ENCODE measurements at regions not wholly inside any gene's neighbourhood (a gene's known extent, or its start where the extent isn't known, plus 50 kb on each side); places are given as distances from the start of the nearest gene placed in this dataset.

DNA sequence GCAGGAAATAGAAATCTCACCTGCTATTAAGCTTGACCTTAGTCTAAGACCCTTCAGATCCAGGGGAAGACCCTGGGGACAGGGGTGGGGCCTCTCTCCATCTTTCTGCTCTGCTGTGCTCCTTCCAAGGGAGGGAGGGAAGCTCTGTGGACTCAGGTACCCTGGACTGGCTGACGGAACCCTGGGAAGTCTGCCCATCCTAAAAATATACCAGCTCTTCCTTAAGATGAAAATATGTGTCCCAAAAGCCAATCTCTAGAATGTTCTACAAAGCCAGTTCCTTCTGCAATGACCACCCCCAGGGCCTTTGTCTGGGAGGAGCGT lies 73.7 kb downstream of the RTL6 start:
- Histone ChIP-seq H3K27ac (no peak overlapping the region), H3K9ac (no peak overlapping the region), H3K9me3 (ENCODE audit: control insufficient read depth, low read length) (no peaks in the 10 kb centered on the region), H3K4me1 (no peaks in the 10 kb centered on the region), H3K27me3 (ENCODE audit: control insufficient read depth, insufficient read depth, low read length) (no peaks in the 10 kb centered on the region), H3K4me2 (ENCODE audit: low read length) (no peak overlapping the region), H2AFZ (no peak overlapping the region), H3K79me2 (no peaks in the 10 kb centered on the region), H3K4me3 (ENCODE audit: low read depth, low read length) (no peak overlapping the region), H3K36me3 (ENCODE audit: control insufficient read depth, insufficient read depth, low read length) (no peaks in the 10 kb centered on the region)
- TF ChIP-seq, protein P1, sequence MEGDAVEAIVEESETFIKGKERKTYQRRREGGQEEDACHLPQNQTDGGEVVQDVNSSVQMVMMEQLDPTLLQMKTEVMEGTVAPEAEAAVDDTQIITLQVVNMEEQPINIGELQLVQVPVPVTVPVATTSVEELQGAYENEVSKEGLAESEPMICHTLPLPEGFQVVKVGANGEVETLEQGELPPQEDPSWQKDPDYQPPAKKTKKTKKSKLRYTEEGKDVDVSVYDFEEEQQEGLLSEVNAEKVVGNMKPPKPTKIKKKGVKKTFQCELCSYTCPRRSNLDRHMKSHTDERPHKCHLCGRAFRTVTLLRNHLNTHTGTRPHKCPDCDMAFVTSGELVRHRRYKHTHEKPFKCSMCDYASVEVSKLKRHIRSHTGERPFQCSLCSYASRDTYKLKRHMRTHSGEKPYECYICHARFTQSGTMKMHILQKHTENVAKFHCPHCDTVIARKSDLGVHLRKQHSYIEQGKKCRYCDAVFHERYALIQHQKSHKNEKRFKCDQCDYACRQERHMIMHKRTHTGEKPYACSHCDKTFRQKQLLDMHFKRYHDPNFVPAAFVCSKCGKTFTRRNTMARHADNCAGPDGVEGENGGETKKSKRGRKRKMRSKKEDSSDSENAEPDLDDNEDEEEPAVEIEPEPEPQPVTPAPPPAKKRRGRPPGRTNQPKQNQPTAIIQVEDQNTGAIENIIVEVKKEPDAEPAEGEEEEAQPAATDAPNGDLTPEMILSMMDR (IDR thresholded peaks at IDR 0.05) = no peak

DNA sequence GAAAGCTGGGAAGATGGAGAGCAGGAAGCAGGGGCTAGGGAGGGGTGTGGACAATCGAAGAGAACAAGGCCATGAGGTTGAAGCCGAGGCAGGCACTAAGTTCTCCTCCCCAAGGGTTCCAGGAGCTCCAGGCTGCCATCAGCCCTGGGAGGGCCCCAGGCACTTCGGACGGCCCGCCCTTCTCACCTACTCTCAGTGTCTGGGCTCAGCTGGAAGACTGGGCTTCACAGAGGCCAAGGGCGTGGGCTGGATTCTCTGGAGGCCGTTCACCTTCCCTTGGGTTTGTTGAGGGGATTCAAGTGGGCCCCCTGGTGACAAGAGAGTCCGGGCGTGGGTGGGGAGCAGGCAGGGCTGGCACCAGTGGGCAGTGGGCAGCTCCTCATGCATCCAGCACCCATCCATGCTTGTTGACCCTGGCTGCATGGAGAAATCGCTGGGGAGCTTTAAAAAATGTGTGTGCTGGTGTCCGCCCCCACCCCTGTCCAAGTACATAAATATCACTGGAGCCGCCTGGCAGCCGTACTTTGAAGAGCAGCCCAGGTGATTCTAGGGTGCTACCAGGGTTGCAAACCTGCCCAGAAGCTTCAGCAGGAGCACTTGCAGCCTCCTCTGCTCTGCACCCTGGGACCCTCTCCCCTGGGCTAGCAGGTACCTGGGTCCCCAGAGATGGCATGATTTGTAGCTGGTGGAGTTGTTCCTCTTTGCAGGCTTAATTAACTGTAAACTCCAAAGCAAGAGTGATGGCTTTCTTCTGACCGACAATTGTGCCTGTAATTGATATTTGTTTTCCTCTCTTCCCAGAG lies 74.3 kb downstream of the RTL6 start:
- H3K79me2 ChIP-seq = no peaks in the 10 kb centered on the region
- H3K4me2 ChIP-seq (ENCODE audit: low read length) = no peak overlapping the region
- H3K4me3 ChIP-seq (ENCODE audit: low read depth, low read length) = no peak overlapping the region
- H3K36me3 ChIP-seq (ENCODE audit: control insufficient read depth, insufficient read depth, low read length) = no peaks in the 10 kb centered on the region
- TF ChIP-seq, protein P1 (IDR thresholded peaks at IDR 0.05) = no peak
- no peaks in the 10 kb centered on the region for H3K9me3 ChIP-seq (ENCODE audit: control insufficient read depth, low read length)
- H3K4me1 ChIP-seq = no peaks in the 10 kb centered on the region
- H3K9ac ChIP-seq = no peak overlapping the region
- no peaks in the 10 kb centered on the region for H3K27me3 ChIP-seq (ENCODE audit: control insufficient read depth, insufficient read depth, low read length)
- no peak overlapping the region for H3K27ac ChIP-seq
- no peak overlapping the region for H2AFZ ChIP-seq

DNA sequence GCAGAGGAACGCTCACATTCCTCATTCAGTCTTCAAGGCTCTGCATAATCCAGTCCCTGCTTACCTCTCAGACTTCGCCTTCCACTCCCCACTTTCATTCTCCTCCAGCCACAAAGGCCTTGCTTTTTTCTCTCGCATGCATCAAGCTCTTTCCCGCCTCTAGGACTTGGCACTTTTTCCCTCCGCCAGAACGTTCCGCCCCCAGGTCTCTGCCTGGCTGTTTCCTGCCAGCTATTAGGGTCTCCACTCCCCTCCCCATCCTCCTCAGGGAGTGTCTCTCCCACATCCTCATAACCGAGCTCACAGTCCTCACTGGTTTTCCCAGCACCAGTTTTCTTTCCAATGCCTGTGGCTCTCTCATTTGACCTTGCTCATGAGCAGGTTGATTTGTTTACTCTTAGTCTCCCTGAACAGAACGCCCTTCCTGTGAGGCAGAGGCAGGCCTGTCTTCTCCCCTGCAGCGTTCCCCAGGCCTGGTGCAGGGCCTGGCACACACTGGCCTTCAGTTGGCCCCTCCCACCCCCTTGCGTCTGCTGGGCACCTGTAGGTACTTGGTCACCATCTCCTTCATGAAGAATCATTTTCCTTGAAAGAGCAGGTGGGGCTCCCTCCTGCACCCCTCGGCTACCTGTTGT lies 75.2 kb downstream of the RTL6 start:
- H3K27ac ChIP-seq = no peak overlapping the region
- no peaks in the 10 kb centered on the region for H3K36me3 ChIP-seq (ENCODE audit: control insufficient read depth, insufficient read depth, low read length)
- no peaks in the 10 kb centered on the region for H3K79me2 ChIP-seq
- no peak overlapping the region for H3K4me3 ChIP-seq (ENCODE audit: low read depth, low read length)
- H3K27me3 ChIP-seq (ENCODE audit: control insufficient read depth, insufficient read depth, low read length) = no peaks in the 10 kb centered on the region
- H2AFZ ChIP-seq = no peak overlapping the region
- TF ChIP-seq, protein P1 (IDR thresholded peaks at IDR 0.05) = no peak
- no peaks in the 10 kb centered on the region for H3K9me3 ChIP-seq (ENCODE audit: control insufficient read depth, low read length)
- H3K9ac ChIP-seq = no peak overlapping the region
- H3K4me2 ChIP-seq (ENCODE audit: low read length) = no peak overlapping the region
- no peaks in the 10 kb centered on the region for H3K4me1 ChIP-seq

DNA sequence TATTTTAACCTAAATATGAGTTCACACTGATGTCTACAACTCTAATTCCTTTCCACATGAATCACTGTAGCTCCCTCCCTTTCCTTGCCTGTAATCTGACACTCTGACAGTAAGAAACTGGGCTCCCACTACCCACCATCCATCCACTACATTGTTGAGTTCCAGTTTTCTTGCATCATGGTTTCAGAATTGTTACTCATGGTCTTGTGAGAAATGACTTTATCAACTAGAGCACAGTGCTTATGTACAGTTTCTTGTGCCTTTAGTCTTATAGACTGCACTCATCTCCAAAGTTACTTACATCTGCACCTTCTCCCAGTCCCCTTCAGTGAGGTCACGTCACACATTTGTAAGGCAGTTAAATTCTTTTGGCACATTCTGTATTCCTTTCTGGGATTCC lies 78.6 kb downstream of the RTL6 start:
- Histone ChIP-seq H3K4me3 (ENCODE audit: low read depth, low read length) (no peak overlapping the region), H2AFZ (no peak overlapping the region), H3K9ac (no peak overlapping the region), H3K9me3 (ENCODE audit: control insufficient read depth, low read length) (no peaks in the 10 kb centered on the region), H3K4me1 (no peaks in the 10 kb centered on the region), H3K4me2 (ENCODE audit: low read length) (no peak overlapping the region), H3K79me2 (no peaks in the 10 kb centered on the region), H3K27ac (no peak overlapping the region), H3K36me3 (ENCODE audit: control insufficient read depth, insufficient read depth, low read length) (no peaks in the 10 kb centered on the region), H3K27me3 (ENCODE audit: control insufficient read depth, insufficient read depth, low read length) (no peaks in the 10 kb centered on the region)
- TF ChIP-seq, protein P1 (IDR thresholded peaks at IDR 0.05) = no peak

DNA sequence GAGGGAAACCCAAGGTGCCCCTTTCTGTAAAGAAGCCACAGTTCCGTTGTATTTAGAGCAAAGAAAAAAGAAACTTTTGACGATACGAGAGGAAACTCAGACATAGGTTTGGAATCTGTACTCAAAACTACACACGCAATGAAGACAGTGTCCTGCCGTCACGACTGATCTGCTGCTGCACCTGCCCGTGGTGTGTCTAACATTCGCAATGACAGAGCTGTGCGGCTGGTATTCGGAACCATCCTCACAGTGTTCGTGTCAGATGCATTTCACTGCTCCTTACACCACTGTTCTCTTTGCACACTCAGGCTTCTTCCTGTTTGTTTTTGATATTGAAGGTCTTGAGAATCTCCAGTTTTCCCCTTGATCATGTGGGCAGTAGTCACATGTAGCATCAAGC lies 84.8 kb downstream of the RTL6 start:
- H3K4me2 ChIP-seq (ENCODE audit: low read length) = no peak overlapping the region
- no peaks in the 10 kb centered on the region for H3K79me2 ChIP-seq
- no peaks in the 10 kb centered on the region for H3K27me3 ChIP-seq (ENCODE audit: control insufficient read depth, insufficient read depth, low read length)
- no peak overlapping the region for H3K27ac ChIP-seq
- no peak overlapping the region for H3K4me3 ChIP-seq (ENCODE audit: low read depth, low read length)
- no peaks in the 10 kb centered on the region for H3K4me1 ChIP-seq
- no peaks in the 10 kb centered on the region for H3K36me3 ChIP-seq (ENCODE audit: control insufficient read depth, insufficient read depth, low read length)
- TF ChIP-seq, protein P1 (IDR thresholded peaks at IDR 0.05) = no peak
- H2AFZ ChIP-seq = no peak overlapping the region
- no peak overlapping the region for H3K9ac ChIP-seq
- no peaks in the 10 kb centered on the region for H3K9me3 ChIP-seq (ENCODE audit: control insufficient read depth, low read length)

Data from parathyroid adenoma (tissue), 2 donors.